Pulmonary artery endothelial cell (primary cell): ENCODE measurements at regions not wholly inside any gene's neighbourhood (a gene's known extent, or its start where the extent isn't known, plus 50 kb on each side); places are given as distances from the start of the nearest gene placed in this dataset.

Experiments
- DNase-seq: peaks from one replicate; pipeline ENCODE4 v3.0.0-alpha.2; 2011; ENCODE audit warnings: low read depth, low spot score

GRCh38 chr13:30107521-30108136 lies 199.7 kb downstream of the KATNAL1 start:
- no peak for DNase-seq

- DNase-seq = no peak
Observed at GRCh38 chr13:30107121-30107520, 200.2 kb downstream of the KATNAL1 start.

GRCh38 chr13:30105381-30105780 lies 202.0 kb downstream of the KATNAL1 start:
- DNase-seq = no peak

DNA sequence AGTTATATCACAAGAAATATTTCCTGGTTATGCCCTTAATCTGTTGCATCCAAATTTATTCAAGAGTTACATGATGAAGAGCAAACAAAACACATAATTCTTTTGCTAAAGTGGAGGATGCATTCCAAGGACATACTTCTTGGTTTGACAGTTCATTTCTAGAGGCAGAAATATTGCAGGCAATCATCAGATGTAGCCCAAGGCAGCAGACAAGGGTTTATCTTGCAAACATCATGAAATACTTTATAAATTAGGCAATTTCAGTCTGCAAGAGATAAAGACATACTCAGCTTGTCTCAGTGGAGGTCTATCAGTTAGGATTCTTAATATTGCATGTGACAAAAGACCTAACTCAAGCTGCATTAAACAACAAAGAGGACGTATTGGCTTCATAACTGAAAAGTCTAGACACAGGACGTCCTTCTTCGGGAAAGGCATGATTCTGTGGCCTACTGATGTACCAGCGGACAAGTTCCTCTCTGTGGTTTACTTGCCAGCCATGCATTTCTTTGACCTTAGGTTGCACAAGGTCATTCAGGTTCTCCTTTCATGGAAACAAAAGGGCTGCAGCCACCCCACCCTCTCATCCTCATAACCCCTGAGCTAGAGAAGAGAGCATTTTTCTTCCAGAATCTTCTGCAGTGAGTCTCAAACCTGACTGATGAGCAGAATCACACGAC lies 204.1 kb downstream of the KATNAL1 start:
- no peak for DNase-seq

- DNase-seq = no peak
Observed at GRCh38 chr13:30100226-30100625, 207.1 kb downstream of the KATNAL1 start.

DNA sequence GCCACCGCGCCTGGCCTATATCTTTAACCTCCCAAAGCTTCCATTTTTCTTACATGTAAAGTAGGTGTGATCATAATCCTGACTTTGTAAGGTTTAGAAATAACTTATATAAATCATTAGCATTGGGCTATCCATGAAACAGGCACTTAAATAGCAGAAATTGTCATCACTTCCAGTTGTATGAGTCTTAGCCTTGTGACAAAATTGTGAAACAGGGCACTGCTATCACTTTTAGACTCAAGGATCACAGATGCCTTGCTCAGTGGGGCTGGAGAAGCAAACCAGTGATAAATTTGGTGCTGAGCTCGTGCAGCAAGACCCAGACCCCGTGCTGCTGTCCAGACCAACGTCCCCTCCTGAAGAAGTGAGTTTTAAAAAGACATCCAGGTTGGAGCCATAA lies 209.7 kb downstream of the KATNAL1 start:
- DNase-seq = no peak

DNA sequence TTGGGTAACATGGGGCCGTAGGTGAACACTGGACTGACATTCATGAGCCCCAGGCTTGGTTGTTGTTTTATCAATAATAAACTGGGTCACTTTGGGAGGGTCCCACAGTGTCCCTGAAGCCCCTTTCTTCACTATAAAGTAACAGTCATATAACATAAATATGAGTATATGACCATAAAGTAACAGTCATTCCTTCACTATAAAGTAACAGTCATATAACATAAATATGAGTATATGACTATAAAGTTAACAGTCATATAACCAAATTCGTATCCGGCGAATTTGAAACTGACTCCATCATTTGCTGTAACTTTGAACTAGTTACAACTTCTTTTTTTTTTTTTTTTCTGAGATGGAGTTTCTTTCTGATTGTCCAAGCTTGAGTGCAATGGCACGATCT lies 210.3 kb downstream of the KATNAL1 start:
- DNase-seq = no peak

GRCh38 chr13:30094015-30094414 lies 213.3 kb downstream of the KATNAL1 start:
- no peak for DNase-seq

DNA sequence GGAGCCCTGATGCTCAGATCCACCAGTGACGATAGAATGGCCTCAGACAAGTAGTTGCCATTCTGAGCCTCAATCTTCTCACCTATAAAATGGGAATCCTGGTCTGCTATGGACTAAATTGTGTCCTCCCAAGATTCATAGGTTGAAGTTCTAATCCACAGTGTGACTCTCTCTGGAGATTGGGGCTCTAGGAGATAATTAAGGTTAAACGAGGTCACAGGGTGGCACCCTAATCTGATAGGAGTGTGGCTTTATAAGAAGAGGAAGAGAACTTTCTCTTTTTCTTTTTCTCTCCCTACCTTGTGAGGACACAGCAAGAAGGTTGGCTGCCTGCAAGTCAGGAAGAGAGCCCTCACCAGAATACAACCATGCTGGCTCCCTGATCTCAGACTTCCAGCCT lies 214.1 kb downstream of the KATNAL1 start:
- DNase-seq = no peak

- no peak for DNase-seq
Observed at GRCh38 chr13:30091691-30092090, 215.7 kb downstream of the KATNAL1 start.

- no peak for DNase-seq
Observed at GRCh38 chr13:30091035-30091434, 216.3 kb downstream of the KATNAL1 start.

- DNase-seq = no peak
Observed at GRCh38 chr13:30088312-30088855, 219.0 kb downstream of the KATNAL1 start.

DNA sequence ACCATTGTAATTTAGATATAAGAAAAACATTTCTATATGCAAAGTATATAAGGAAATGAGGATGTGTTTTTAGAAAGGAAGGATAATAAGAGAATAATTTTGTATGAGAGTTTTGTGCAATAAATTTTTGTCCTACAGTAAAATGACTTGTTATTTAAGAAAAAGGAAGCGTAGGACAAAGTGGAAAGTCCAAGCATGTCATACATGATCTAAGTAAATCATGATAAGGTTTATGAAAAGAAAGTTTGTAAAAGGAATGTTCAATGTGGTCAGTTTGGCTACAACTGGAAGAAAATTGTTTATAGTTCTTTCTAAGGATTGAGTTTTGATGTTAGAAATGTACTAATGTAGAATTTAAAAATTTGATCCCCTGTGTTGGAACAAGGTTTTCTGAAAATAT lies 222.3 kb downstream of the KATNAL1 start:
- DNase-seq = no peak

DNA sequence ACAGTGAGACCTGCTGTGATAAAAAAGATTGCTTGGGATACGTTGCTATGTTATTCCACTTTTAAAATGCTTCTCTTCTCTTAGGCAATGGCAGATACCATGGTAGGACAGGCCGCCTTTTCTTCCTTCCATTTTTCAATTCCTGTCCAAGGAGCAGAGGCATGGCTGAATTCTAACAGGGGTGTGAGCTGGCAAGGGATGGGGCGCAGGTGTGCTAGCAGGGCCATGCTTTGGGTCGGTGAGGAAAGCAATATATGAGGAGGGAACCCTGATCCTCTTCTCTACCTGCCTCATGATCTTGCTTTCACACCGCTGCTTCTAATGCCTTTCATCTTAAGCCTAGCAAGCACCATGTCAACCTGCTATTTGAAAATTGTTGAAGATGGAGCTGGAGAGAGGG lies 225.0 kb downstream of the KATNAL1 start:
- no peak for DNase-seq

GRCh38 chr13:30081331-30081730 lies 226.0 kb downstream of the KATNAL1 start:
- no peak for DNase-seq

- no peak for DNase-seq
Observed at GRCh38 chr13:30079501-30079900, 227.8 kb downstream of the KATNAL1 start.

GRCh38 chr13:30078059-30078458 lies 227.6 kb upstream of the UBL3 start:
- no peak for DNase-seq

- no peak for DNase-seq
Observed at GRCh38 chr13:30077240-30077735, 226.9 kb upstream of the UBL3 start.

- DNase-seq = no peak
Observed at GRCh38 chr13:30074955-30075614, 224.7 kb upstream of the UBL3 start.

DNA sequence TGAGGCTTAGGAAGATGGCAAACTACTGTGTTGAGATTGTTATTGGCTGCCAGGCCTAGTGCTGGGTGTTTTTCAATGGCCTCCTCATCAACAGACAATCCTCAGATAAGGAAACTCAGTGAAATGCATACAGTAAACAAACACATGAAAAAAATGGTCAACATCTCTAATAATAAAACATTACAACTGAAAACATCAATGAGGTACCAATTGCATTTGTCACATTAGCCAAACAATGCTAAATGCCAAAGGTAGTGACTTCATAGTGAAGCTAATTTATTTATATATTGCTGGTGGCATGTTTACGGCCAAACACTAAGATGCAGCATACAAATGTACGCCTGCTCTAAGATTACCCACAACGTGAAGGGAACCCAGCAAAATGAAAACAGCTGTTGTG lies 224.0 kb upstream of the UBL3 start:
- DNase-seq = no peak

GRCh38 chr13:30072818-30073186 lies 222.4 kb upstream of the UBL3 start:
- DNase-seq = no peak

DNA sequence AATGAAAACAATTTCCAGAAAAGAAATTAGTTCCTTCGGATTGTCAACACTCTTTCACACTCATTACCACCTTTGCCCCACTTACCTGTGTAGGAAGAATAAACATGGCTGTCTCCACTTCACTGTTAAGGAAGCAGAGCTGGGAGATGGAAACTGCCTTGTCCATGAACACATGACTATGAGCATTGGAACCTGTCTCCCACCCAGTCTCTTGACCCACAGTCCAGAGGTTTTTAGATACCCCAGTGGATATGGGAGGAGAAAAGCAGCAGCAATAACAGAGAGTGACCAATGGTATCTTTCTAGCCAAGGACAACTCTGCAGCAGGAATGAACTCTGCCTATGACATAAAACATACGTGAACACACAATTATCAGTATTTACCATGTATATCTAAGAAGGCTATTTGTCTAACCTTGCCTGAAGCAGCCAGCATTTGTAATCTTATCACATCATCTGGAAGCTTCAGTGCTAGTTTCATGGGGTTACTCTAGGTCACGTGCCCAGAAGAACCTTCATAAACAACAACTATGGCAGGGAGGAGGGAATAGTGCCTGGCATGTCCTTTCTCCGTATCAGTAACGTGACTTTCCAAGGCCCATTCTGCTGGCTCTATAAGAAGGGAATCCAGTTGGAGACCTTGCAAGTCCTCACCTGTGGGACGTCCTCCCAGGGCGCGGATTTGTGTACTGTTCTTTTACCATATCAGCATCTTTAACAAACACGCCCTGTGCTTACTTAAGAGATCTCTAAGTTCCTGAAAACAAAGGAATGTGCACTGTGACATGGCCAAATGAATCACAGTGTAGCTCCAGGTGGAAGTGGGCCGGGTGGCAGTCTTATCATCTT lies 221.8 kb upstream of the UBL3 start:
- no peak for DNase-seq
